ENCODE measurements at regions not wholly inside any gene's neighbourhood (a gene's known extent, or its start where the extent isn't known, plus 50 kb on each side); places are given as distances from the start of the nearest gene placed in this dataset.

- Histone ChIP-seq H3K27me3 (ENCODE audit: low read depth) (peaks cover 19% of the 10 kb centered on the region), H3K4me1 (no peaks in the 10 kb centered on the region), H3K36me3 (no peaks in the 10 kb centered on the region), H3K9me3 (no peaks in the 10 kb centered on the region), H3K27ac (no peak overlapping the region), H3K4me3 (no peak overlapping the region)
- DNase-seq, result no peak
- no peak for TF ChIP-seq CTCF (IDR thresholded peaks at IDR 0.05)
- intact Hi-C loops (cut with DNase I), result no loop called here
- ATAC-seq, result no peak
Observed at GRCh38 chr6:28600245-28600644, 74.6 kb downstream of the GPX5 start.

- H3K36me3 ChIP-seq, result no peaks in the 10 kb centered on the region
- no peak for DNase-seq
- ATAC-seq, result no peak
- H3K27me3 ChIP-seq (ENCODE audit: low read depth), result peaks cover 48% of the 10 kb centered on the region
- H3K4me3 ChIP-seq, result no peak overlapping the region
- H3K9me3 ChIP-seq, result no peaks in the 10 kb centered on the region
- no peaks in the 10 kb centered on the region for H3K4me1 ChIP-seq
- intact Hi-C loops (cut with DNase I), result no loop called here
- H3K27ac ChIP-seq, result no peak overlapping the region
- no peak for TF ChIP-seq CTCF (IDR thresholded peaks at IDR 0.05)
Observed at GRCh38 chr6:28603891-28604290, 78.2 kb downstream of the GPX5 start.

GRCh38 chr6:28606424-28607391 is 81.0 kb downstream of the GPX5 start:
- Histone ChIP-seq H3K9me3 (no peaks in the 10 kb centered on the region), H3K27ac (no peak overlapping the region), H3K4me3 (no peak overlapping the region), H3K36me3 (no peaks in the 10 kb centered on the region), H3K27me3 (ENCODE audit: low read depth) (peaks cover 62% of the 10 kb centered on the region), H3K4me1 (no peaks in the 10 kb centered on the region)
- intact Hi-C loops (cut with DNase I), result no loop called here
- ATAC-seq (no peak), DNase-seq (no peak)
- no peak for TF ChIP-seq CTCF (IDR thresholded peaks at IDR 0.05)

- no peaks in the 10 kb centered on the region for H3K4me1 ChIP-seq
- no peak overlapping the region for H3K4me3 ChIP-seq
- H3K36me3 ChIP-seq, result no peaks in the 10 kb centered on the region
- DNase-seq (no peak), ATAC-seq (no peak)
- no peak overlapping the region for H3K27ac ChIP-seq
- H3K9me3 ChIP-seq, result no peaks in the 10 kb centered on the region
- H3K27me3 ChIP-seq (ENCODE audit: low read depth), result peaks cover 56% of the 10 kb centered on the region
- TF ChIP-seq CTCF (IDR thresholded peaks at IDR 0.05), result no peak
- intact Hi-C loops (cut with DNase I), result no loop called here
Observed at GRCh38 chr6:28607990-28608389, 82.3 kb downstream of the GPX5 start.

DNA sequence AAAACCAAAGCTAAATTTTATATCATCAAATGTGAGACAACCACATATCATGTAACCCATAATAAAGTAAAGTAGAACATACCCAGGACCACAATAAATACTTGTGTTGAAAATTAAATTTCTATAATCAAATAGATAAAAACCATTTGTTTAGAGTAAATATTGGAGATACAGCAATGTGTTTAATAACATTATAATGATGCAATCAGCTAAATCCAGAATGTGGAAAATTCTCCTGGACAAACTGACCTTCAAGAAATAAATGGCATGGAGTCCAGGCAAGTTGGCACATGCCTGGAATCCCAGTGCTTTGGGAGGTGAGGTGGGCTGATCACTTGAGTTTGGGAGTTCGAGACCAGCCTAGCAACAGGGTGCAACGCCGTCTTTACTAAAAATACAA is 84.0 kb downstream of the GPX5 start:
- Histone ChIP-seq H3K27me3 (ENCODE audit: low read depth) (peaks cover 56% of the 10 kb centered on the region), H3K4me1 (no peaks in the 10 kb centered on the region), H3K27ac (no peak overlapping the region), H3K4me3 (no peak overlapping the region), H3K9me3 (no peaks in the 10 kb centered on the region), H3K36me3 (no peaks in the 10 kb centered on the region)
- TF ChIP-seq CTCF (IDR thresholded peaks at IDR 0.05), result no peak
- DNase-seq, result no peak
- no peak for ATAC-seq
- intact Hi-C loops (cut with DNase I), result no loop called here

All from lower lobe of right lung (tissue), 2 donors.